HG03457 (cell line): ENCODE measurements at regions not wholly inside any gene's neighbourhood (a gene's known extent, or its start where the extent isn't known, plus 50 kb on each side); places are given as distances from the start of the nearest gene placed in this dataset.

ENCODE experiments used
- ATAC-seq: cut with Tn5 transposase; IDR thresholded peaks from one replicate; pipeline ENCODE4 v1.9.1; 2021; ENCODE audit warnings: moderate number of reproducible peaks; ENCODE audit not compliant: unreplicated experiment

- no peak for ATAC-seq
Measured at GRCh38 chr7:117929237-117929636, 56.0 kb upstream of the CTTNBP2 start.

- ATAC-seq, result no peak
Measured at GRCh38 chr7:117931314-117931713, 58.1 kb upstream of the CTTNBP2 start.

GRCh38 chr7:117937049-117937752 is 64.0 kb upstream of the CTTNBP2 start:
- no peak for ATAC-seq

- ATAC-seq, result no peak
Measured at GRCh38 chr7:117937753-117938483, 64.7 kb upstream of the CTTNBP2 start.

- no peak for ATAC-seq
Measured at GRCh38 chr7:117941138-117941810, 68.0 kb upstream of the CTTNBP2 start.

- no peak for ATAC-seq
Measured at GRCh38 chr7:117942780-117943179, 69.5 kb upstream of the CTTNBP2 start.

GRCh38 chr7:117944886-117945285 is 71.6 kb upstream of the CTTNBP2 start:
- ATAC-seq, result no peak

- ATAC-seq, result no peak
Measured at GRCh38 chr7:117946151-117946633, 73.0 kb upstream of the CTTNBP2 start.

GRCh38 chr7:117949232-117949631 is 76.0 kb upstream of the CTTNBP2 start:
- no peak for ATAC-seq

GRCh38 chr7:117950601-117951260 is 77.5 kb upstream of the CTTNBP2 start:
- ATAC-seq, result no peak

- ATAC-seq, result no peak
Measured at GRCh38 chr7:117951285-117951684, 78.0 kb upstream of the CTTNBP2 start.

GRCh38 chr7:117951691-117952280 is 78.5 kb upstream of the CTTNBP2 start:
- no peak for ATAC-seq

GRCh38 chr7:117955046-117955445 is 81.8 kb upstream of the CTTNBP2 start:
- no peak for ATAC-seq

- ATAC-seq, result no peak
Measured at GRCh38 chr7:117960351-117960750, 87.1 kb upstream of the CTTNBP2 start.

- ATAC-seq, result no peak
Measured at GRCh38 chr7:117961235-117961634, 88.0 kb upstream of the CTTNBP2 start.

GRCh38 chr7:117962366-117962994 is 89.2 kb upstream of the CTTNBP2 start:
- no peak for ATAC-seq

GRCh38 chr7:117963264-117964197 is 90.3 kb upstream of the CTTNBP2 start:
- no peak for ATAC-seq

- ATAC-seq, result no peak
Measured at GRCh38 chr7:117970801-117971200, 97.6 kb upstream of the CTTNBP2 start.

GRCh38 chr7:117971556-117972244 is 98.5 kb upstream of the CTTNBP2 start:
- ATAC-seq, result no peak
